Stimulated activated CD8-positive, alpha-beta memory T cell treated with anti-CD3 and anti-CD28 coated beads, Interleukin-15, amount 100 ng/mL, for 48 hours (primary cell): ENCODE measurements at regions not wholly inside any gene's neighbourhood (a gene's known extent, or its start where the extent isn't known, plus 50 kb on each side); places are given as distances from the start of the nearest gene placed in this dataset.

ENCODE experiments used
- DNase-seq, 2 donors: peaks; one replicate each; pipeline ENCODE4 v3.0.0-alpha.2; 2020; ENCODE audit warnings: low read depth in 2 of 2

- DNase-seq, result no peak
Measured at GRCh38 chr1:37128091-37128490, 93.8 kb upstream of the GRIK3 start.

- DNase-seq, result no peak
Measured at GRCh38 chr1:37130221-37130948, 96.1 kb upstream of the GRIK3 start.

GRCh38 chr1:37131281-37131680, 97.0 kb upstream of the GRIK3 start:
- DNase-seq, result no peak

GRCh38 chr1:37133276-37134145, 99.2 kb upstream of the GRIK3 start:
- DNase-seq, result no peak

- no peak for DNase-seq
Measured at GRCh38 chr1:37134599-37134998, 100.3 kb upstream of the GRIK3 start.

- no peak for DNase-seq
Measured at GRCh38 chr1:37135032-37135431, 100.7 kb upstream of the GRIK3 start.

GRCh38 chr1:37137014-37137413, 102.7 kb upstream of the GRIK3 start:
- DNase-seq, result no peak

- no peak for DNase-seq
Measured at GRCh38 chr1:37137601-37138000, 103.3 kb upstream of the GRIK3 start.

GRCh38 chr1:37143800-37144199, 109.5 kb upstream of the GRIK3 start:
- DNase-seq, result no peak

GRCh38 chr1:37146071-37146470, 111.8 kb upstream of the GRIK3 start:
- no peak for DNase-seq

GRCh38 chr1:37147392-37147831, 113.1 kb upstream of the GRIK3 start:
- DNase-seq, result no peak

GRCh38 chr1:37147906-37148305, 113.6 kb upstream of the GRIK3 start:
- no peak for DNase-seq

- DNase-seq, result no peak
Measured at GRCh38 chr1:37148663-37149062, 114.3 kb upstream of the GRIK3 start.

- no peak for DNase-seq
Measured at GRCh38 chr1:37149296-37149695, 115.0 kb upstream of the GRIK3 start.

GRCh38 chr1:37150986-37151385, 116.7 kb upstream of the GRIK3 start:
- DNase-seq, result no peak

GRCh38 chr1:37151789-37152188, 117.5 kb upstream of the GRIK3 start:
- DNase-seq, result no peak

- no peak for DNase-seq
Measured at GRCh38 chr1:37152491-37152890, 118.2 kb upstream of the GRIK3 start.

GRCh38 chr1:37153116-37154100, 119.1 kb upstream of the GRIK3 start:
- DNase-seq, result no peak

GRCh38 chr1:37156646-37157045, 122.3 kb upstream of the GRIK3 start:
- DNase-seq, result no peak

- no peak for DNase-seq
Measured at GRCh38 chr1:37157634-37158033, 123.3 kb upstream of the GRIK3 start.

- no peak for DNase-seq
Measured at GRCh38 chr1:37158113-37158749, 123.9 kb upstream of the GRIK3 start.
